Activated naive CD4-positive, alpha-beta T cell treated with anti-CD3 and anti-CD28 coated beads, Interleukin-2, amount 50 U/mL, for 72 hours (primary cell): ENCODE measurements at regions not wholly inside any gene's neighbourhood (a gene's known extent, or its start where the extent isn't known, plus 50 kb on each side); places are given as distances from the start of the nearest gene placed in this dataset.
"Not testable (repeated sequence)": the region's sequence is repeated elsewhere in the genome, so short reads cannot be mapped to it uniquely, and the experiment has no call there.

Experiments
- ATAC-seq, 2 donors: fragments of 150-1000 bp; cut with Tn5 transposase; 2 replicates each; pipeline ENCODE4 v1.10.0; 2021; ENCODE audit warnings: mild to moderate bottlenecking in 2 of 2, moderate library complexity in 2 of 2
- DNase-seq, 2 donors: peaks; one replicate each; pipeline ENCODE4 v3.0.0; 2021 to 2022; ENCODE audit warnings: low spot score in 2 of 2
- H3K27ac Mint-ChIP-seq, 2 donors: one replicate each; pipeline ENCODE4 v1.8.0; 2022; ENCODE audit warnings: mild to moderate bottlenecking in 2 of 2, mixed read lengths in 2 of 2
- H3K36me3 Mint-ChIP-seq, 2 donors: one replicate each; pipeline ENCODE4 v1.8.0; 2022; ENCODE audit warnings: mixed read lengths in 2 of 2
- H3K9me3 Mint-ChIP-seq, 2 donors: one replicate each; pipeline ENCODE4 v1.8.0; 2022; ENCODE audit warnings: mixed read lengths in 2 of 2

DNA sequence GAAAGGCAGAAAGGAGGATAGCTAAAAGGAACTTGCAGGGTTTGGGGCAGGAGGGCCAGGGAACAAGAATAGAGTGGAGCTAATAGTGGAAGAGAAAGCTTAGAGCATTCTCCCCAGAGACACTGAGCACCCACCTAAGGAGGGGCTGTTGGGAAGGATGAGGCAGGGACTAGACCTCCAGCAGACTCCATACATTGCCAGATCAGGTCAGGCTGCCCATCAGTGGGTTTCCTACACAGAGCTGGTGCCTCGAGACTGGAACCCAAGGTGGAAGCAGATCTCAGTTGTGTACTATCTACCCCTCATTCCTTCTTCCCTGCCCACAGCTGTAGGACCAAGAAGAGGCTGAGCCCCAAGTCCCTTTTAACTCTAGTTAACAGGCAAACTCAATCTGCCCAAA lies 148.5 kb downstream of the ZFP36L2 start:
- Mint-ChIP-seq H3K36me3 (no peaks in the 10 kb centered on the region), H3K27ac (no peak overlapping the region), H3K9me3 (no peaks in the 10 kb centered on the region)
- ATAC-seq (no peak), DNase-seq (no peak)

DNA sequence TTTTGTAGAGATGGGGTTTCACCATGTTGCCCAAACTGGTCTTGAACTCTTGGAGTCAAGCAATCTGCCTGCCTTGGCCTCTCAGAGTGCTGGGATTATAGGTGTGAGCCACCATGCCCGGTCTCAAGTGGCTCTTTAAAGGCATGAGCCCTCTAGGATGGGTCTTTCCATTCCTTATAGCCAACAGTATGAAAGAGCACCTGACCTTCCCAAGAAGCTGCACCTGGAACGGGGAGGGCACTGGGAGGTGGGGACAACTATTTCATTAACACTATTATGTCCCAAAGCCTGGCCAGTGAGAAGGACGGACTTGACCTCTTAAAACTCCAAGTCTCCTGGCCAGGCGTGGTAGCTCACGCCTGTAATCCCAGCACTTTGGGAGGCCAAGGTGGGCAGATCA lies 149.7 kb downstream of the ZFP36L2 start:
- Mint-ChIP-seq H3K9me3 (no peaks in the 10 kb centered on the region), H3K36me3 (no peaks in the 10 kb centered on the region), H3K27ac (peak overlapping the region in 1 of 2 donors; percentile 11)
- DNase-seq (no peak), ATAC-seq (no peak)

DNA sequence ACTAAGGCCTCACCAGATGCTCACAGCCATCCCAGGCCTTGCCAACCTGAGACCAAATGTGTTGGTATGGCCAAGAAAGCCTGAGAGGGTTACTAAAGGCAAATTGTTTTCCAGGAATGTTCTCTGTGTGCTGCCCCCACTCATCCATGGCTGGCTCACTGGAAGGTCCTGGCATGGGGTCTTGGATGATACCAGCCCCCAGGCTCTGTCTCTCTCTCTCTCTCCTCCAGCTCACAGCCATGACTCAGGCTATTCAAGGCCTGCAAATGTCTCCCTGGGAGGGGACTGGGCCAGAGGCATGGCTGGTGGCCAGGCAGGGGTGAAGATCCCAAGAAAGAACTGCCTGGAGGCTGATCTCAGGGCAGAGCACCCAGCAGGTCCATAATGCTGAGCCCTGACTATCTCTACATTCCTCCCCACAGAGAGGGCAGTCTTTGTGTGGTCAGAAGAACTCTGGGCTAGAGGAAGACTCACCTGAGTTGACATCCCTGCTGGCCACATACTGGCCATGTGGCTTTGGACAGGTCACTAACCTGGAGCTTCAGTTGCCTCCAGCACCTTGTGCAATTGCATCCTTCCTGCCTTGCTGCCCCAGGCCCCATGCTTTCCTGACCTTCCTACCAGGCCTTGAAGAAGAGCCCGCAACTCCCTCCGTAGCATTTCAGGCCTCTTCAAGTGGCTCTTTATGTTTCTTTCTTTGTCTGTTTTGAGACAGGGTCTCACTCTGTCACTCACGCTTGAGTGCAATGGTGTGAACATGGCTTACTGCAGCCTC lies 150.4 kb downstream of the ZFP36L2 start:
- ATAC-seq (no peak), DNase-seq (no peak)
- Mint-ChIP-seq H3K27ac (peak overlapping the region in 1 of 2 donors; percentile 11), H3K36me3 (no peaks in the 10 kb centered on the region), H3K9me3 (no peaks in the 10 kb centered on the region)

DNA sequence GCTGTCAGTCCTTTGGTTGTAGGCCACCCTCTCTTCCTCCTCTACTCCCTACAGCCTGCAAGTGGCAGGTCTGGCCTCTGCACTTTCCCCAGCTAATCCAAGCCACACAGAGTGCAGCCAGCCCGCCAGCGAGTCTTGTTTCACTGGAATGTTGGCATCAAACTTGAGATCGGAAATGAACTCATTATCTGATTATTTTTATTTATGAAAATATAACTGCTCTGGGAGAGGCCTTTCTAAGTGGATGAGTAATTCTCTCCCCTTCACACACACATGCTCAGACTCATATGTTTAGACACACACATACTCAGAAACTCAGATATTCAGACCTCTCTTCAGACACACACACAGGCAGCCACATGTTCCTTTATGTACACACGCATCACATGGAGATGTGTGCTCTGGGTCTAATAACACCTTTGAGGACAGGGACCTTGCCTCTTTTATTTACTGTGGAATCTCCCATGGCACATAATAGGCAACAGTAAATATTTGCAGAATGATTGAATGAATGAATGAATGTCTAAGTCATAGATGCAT lies 151.3 kb downstream of the ZFP36L2 start:
- H3K36me3 Mint-ChIP-seq = no peaks in the 10 kb centered on the region
- DNase-seq (no peak), ATAC-seq (no peak)
- no peak overlapping the region for H3K27ac Mint-ChIP-seq
- H3K9me3 Mint-ChIP-seq = no peaks in the 10 kb centered on the region

DNA sequence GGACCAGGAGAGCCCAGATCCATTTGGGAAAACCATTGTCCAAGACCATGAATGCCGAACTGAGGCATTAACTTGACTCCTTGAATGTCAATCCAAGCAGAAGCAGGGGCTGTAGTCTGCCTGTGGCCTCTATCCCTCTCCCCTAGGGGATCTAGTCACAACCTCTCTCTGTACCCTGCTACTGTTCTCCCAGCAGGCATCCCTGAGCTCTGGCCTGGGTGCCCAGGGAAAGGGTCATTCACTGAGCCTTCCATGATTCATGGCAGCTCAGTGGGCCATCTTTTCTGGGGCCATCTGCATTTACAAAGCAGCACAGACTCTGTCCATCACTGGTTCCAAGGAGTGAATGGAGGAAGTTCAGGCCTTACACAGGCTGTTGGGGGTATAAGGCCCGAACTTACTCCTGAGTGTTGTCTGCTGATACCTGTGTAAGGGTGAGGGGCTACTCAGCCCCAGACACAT lies 151.8 kb downstream of the ZFP36L2 start:
- no peaks in the 10 kb centered on the region for H3K9me3 Mint-ChIP-seq
- ATAC-seq (no peak), DNase-seq (no peak)
- no peaks in the 10 kb centered on the region for H3K36me3 Mint-ChIP-seq
- no peak overlapping the region for H3K27ac Mint-ChIP-seq

DNA sequence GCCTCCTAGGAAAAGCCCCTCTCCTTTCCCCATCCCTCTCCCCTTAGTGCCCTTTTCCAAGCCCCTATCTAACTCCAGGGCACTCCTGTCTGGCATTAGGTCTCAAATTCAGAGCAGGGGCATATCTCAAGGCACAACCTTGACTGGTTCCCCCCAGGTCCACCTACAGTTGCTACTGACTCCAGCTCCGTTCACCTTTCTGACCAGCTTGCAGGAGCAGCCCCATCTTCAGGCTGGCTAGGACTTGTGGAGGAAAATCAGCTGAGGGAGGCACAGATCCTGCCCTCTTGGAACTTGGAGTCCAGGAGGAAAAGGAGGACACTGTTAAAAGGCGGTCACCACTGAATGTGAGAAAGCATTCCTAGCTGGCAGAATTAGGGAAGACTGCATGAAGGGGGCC lies 152.4 kb downstream of the ZFP36L2 start:
- no peak overlapping the region for H3K27ac Mint-ChIP-seq

DNA sequence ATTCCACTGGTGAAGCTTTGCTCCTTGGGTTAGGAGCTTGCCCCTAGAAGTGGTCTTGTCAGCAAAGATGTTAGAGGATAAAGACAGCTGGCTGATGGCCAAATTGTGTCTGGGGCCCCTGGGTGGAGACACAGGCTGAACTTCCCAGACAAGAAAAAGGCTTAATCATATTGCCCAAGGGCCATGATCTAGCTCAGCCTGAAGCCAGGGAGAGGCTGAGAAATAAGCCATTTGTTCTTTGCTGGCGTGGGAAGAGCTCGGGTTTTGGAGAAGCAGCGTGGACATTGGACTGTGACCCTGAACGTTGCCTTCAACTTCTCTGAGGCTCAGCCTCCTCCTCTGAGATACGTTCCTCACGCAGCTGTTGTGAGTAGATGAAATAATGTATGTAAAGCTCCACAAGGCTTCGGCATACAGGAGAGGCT lies 153.0 kb downstream of the ZFP36L2 start:
- no peak for DNase-seq
- H3K27ac Mint-ChIP-seq = no peak overlapping the region
- H3K9me3 Mint-ChIP-seq = no peaks in the 10 kb centered on the region
- ATAC-seq = no peak
- H3K36me3 Mint-ChIP-seq = no peaks in the 10 kb centered on the region

More for the DNA sequence above, 152.4 kb downstream of the ZFP36L2 start:
- DNase-seq = no peak
- ATAC-seq = no peak
- H3K9me3 Mint-ChIP-seq = no peaks in the 10 kb centered on the region
- H3K36me3 Mint-ChIP-seq = no peaks in the 10 kb centered on the region

DNA sequence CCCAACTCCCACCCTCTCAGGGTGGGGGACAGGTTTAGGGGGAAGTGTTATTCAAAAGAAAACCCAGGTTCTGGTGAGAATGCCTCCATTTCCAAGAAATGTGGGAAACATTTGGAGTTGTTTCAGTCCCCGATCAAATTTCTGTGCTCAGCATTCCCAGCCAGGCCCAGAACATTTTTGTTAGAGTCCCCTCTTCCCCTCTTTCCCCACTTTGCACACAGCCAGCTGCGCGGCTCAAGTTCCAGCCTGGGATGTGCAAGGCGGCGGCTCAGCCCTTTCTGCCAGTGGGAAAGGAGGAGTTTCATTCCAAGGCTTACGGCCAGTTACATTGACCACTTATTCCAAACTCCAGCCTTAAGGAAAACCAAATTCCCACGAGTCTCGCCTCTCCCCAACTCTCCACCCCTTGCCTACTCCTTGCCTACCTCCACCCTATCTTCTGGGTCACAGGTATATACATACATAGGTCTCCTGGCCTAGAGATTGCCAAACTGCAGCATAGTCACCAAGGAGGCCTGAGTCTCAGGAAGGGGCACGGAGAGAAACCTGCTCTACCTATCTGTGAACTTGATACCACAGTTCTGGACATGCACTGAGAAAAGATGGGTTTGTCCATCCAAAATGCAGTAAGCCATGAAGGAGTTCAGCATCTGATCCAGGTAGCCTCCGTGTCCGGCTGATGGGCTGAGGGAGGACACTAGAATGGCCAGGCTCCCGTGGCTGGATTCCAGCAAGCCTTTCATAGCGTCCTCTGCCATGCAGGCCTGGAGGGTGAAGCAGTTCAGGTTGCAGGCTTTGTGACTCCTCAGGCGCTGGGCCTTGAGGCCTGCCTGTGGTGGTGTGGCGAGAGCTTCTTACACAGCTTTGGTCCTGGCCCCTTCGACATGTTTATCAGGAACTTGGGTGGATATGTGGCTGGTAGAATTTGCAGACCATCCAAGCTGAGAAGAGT lies 154.5 kb downstream of the ZFP36L2 start:
- Mint-ChIP-seq H3K36me3 (no peaks in the 10 kb centered on the region), H3K9me3 (no peaks in the 10 kb centered on the region), H3K27ac (no peak overlapping the region)
- no peak for ATAC-seq
- DNase-seq = no peak

DNA sequence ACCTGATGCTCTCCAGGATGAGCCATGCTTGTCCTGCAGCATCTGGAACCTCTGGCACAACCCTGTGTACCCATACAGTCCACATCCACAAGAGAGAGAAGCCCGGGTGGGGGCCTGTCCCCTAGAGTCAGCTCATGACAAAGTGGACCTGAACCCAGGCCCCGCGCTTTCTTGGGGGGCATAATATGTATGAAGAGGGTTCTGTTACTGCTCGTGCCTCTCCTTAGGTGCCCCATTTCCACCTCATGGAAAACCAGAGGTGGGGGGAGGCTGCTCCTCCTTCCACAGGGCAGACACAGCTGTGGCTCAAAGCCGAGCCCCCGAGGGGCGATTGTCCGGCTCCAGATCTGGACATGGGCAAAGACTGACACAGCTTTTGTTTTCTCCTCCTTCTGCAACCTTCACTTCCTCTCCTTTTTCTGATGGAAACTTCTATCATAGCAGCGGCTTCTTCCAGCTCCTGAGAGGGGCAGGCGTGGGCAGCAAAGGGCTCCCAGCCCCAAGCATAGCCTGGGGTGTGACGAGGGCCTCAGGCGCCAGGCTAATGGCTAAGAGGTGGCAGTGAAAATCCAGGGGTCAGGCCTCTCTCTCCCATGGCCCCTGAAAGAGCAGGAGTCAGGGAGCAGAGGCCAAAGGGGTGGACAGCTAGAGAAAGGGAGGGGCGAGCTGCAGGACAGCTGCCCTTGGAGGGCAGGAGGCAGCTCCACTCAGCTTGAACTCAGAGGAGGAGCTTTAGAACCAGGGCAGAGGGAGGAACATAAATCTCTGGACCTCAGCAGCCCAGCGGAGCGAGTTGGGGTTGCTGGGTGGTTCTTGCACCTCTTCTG lies 155.5 kb downstream of the ZFP36L2 start:
- Mint-ChIP-seq H3K9me3 (no peaks in the 10 kb centered on the region), H3K36me3 (no peaks in the 10 kb centered on the region), H3K27ac (no peak overlapping the region)
- ATAC-seq (no peak), DNase-seq (no peak)

DNA sequence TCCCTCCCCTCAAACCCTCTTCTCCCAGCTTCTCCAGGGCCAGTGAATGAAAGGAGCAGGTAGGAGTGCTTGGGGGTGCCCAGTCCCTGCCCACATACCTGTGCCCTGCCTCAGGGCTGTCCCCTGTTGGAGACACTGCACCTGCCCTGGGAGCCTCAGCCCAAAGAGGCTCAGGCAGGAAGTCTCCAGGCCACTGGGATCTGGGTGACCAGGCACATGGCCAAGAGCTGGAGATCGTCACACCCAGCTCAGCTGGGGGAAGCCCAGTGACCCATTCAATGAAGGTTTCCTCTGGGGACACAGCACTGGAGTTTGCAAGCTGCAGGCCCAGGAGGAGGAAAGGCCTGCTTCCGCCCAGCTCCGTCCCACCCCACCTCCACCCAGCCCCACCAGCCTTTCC lies 156.4 kb downstream of the ZFP36L2 start:
- ATAC-seq (no peak), DNase-seq (no peak)
- Mint-ChIP-seq H3K36me3 (no peaks in the 10 kb centered on the region), H3K27ac (no peak overlapping the region), H3K9me3 (no peaks in the 10 kb centered on the region)

DNA sequence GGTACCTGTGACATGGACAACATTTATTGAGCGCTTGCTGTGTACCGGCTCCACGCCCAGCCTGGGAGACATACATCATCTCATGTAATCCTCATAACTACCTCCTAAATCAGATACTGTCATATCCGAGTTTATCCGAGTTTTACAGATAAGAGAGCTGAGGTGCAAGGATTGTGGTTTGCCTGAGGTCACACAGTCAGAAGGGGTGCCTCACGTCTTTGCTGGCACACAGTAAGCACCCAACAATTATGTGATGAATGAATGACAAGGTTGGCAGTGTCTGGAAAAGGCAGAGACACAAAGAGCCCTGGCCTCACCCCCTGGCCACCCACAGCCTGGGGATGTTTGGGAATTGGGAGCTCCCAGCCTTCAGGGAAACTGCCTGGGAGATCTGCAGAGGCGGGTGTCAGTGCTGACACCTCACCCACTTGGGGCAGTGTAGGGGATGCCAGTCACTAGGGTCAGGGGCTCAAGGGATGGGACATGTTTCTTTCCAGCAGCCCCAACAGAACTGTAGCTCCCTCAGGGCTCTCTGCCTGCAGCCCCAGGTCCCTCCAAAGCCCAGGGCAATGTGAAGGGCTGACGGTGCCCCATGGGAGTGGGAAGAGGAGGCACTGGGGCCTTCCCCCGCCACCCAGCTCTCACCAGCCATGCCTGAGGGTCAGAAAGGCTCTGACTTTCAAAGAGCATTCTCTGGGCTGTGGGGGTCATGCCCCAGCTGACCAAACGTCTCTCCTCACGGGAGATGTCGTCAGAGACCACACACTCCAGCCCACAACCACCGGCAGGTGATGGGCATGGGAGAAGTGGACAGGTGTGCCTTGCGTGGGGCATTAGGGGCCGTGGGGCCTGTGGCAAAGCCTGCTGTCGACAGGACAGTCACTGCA lies 157.5 kb downstream of the ZFP36L2 start:
- H3K27ac Mint-ChIP-seq = peak overlapping the region in 1 of 2 donors; percentile 49
- no peak for DNase-seq
- no peaks in the 10 kb centered on the region for H3K36me3 Mint-ChIP-seq
- no peaks in the 10 kb centered on the region for H3K9me3 Mint-ChIP-seq
- ATAC-seq = no peak

DNA sequence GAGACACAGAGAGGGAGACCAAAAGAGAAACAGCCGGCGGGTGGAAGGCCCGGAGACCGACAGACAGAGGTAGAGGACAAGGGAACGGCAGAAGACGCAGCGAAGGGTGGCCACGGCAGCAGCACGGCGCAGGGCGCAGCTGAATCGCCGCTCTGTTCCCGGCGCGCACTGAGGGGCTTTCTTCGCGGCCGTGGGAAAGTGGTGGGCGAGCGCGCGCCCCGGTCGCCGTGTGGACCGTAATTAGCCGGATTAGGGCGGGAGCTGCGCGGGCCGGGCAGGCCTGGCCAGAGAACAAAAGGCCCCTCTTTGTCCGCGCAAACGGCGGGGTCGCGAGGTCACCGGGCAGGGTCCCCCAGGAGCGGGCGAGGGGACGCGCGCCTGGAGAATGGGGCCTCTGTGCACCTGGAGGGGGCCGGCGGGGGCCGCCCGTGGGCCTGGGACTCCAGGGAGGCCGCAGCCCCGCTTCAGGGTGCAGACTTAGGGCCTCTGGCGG lies 158.3 kb downstream of the ZFP36L2 start:
- DNase-seq (no peak), ATAC-seq (no peak)
- Mint-ChIP-seq H3K36me3 (no peaks in the 10 kb centered on the region), H3K9me3 (no peaks in the 10 kb centered on the region), H3K27ac (peak overlapping the region in 1 of 2 donors; percentile 49)

DNA sequence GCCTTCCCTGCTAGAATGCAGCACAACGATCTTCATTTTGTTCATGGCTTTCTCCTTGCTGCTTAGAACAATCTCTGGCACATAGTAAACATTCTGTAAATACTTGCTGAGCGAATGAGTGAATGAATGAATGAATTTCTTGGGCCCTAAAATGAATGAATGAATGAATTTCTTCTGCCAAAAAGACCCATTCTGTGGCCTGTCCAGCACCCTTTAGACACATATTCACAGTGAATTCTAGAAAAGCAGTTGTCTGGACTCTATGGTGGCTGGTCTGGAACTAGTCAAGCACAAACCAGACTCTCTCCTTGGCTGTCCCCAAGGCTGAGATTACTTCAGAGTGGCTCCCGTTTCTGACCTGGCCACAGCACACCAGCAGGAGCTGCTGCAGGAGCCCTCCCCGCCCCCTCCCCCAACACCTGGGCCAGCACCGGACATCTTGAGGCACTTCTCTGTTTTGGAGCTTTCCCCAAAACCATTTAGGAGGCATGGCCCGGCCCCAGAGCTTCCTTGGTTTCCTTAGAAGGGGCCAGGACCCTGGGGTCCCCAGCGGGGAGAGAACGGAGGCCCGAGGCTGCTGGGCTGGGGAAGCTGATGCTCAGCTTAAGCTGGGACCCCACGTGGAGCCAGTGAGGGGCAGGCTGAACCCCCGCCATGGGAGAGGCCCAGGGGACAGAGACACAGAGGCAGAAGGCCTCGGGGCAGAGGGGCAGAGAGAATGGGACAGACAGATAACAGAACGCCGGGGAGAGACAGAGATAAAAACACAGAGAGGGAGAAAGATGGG lies 159.0 kb downstream of the ZFP36L2 start:
- no peaks in the 10 kb centered on the region for H3K36me3 Mint-ChIP-seq
- peak overlapping the region in 1 of 2 donors; percentile 49 for H3K27ac Mint-ChIP-seq
- H3K9me3 Mint-ChIP-seq = no peaks in the 10 kb centered on the region
- DNase-seq (no peak), ATAC-seq (no peak)

DNA sequence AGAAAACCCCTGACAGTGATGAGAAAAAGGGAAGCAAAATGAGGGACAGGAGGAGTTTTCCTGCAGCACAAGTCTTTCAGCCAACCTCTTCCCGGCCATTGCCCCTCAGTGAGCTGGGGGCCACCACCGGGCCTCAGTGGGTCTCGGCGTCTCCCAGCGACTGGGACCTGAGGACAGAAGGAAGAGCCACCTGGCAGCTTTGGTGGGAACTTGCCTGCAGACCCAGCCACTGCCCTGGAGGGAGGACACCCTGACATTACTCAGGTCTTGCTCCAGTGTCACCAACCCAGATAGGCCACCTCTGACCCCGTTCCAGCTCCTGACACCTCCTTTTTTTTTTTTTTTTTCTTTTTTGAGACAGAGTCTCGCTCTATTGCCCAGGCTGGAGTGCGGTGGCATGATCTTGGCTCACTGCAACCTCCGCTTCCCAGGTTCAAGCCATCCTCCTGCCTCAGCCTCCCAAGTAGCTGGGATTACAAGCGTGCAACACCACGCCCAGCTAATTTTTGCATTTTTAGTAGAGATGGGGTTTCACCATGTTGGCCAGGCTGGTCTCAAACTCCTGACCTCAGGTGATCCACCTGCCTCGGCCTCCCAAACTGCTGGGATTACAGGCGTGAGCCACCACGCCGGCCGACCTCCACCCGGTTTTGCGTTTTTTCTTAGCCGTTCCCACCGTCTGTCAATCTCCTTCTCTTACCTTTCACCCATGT lies 159.7 kb downstream of the ZFP36L2 start:
- H3K9me3 Mint-ChIP-seq, H3K36me3 Mint-ChIP-seq, DNase-seq, H3K27ac Mint-ChIP-seq, ATAC-seq: not testable (repeated sequence)
